ENCODE measurements at regions not wholly inside any gene's neighbourhood (a gene's known extent, or its start where the extent isn't known, plus 50 kb on each side); places are given as distances from the start of the nearest gene placed in this dataset.

DNA sequence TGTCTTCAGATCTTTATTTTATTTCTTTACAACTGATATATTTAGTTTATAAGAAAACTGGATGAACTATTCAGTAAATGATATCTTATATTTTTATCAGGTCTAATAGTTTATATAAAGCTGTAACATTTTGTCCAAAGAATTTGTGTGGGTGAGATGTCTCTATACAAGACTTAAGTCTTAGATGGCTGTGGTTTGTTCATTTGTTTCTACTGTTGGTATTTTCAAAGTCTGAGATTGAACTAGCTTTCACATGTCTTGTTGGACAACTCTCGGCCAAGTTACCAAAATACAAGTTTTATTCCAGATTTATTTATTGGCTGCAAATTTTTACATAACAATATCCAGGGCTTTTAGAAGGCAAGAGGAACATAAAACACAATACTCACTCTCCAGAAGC lies 286.0 kb downstream of the NR2F1-AS1 start (continued):
- TF ChIP-seq NR2C2 (IDR thresholded peaks at IDR 0.05; ENCODE audit: borderline replicate concordance, control insufficient read depth, insufficient read length, low read depth), result no peak
- no peak for TF ChIP-seq MEF2B (IDR thresholded peaks at IDR 0.05; ENCODE audit: partially characterized antibody, poor library complexity, severe bottlenecking)

DNA sequence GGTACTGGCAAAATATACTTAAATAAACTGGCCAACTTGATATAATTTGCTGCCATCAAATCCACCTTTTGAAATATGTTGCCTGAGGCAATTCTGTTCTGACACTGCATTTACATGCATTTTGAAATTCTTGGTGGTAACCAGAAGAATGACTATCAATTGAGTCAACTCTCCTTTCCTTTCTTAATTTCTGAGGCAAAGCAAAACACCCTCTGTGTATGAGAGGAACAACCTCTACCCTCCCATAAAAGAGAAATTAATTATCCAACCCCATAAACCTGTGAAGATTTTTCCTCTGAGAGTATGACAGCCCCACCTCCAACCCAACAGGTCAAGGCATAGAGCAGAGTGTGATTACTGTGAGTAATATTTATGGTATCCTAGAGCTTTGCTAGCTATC lies 286.8 kb downstream of the NR2F1-AS1 start:
- H3K36me3 ChIP-seq (ENCODE audit: control insufficient read depth in 2 of 2, insufficient read depth in 2 of 2, low read length in 1 of 2), result no peaks in the 10 kb centered on the region
- ChIA-PET CTCF (no interaction called here), POLR2A (no interaction called here), SMC1A (ENCODE audit: uncharacterized antibody, unreplicated experiment) (no interaction called here), RAD21 (ENCODE audit: unreplicated experiment) (no interaction called here)
- no peaks in the 10 kb centered on the region for H3K79me2 ChIP-seq (ENCODE audit: control insufficient read depth, insufficient read depth, low read length)
- no peak for FAIRE-seq
- H3K4me1 ChIP-seq (ENCODE audit: control insufficient read depth, insufficient read depth, low read length), result no peaks in the 10 kb centered on the region
- no peak overlapping the region for H2AFZ ChIP-seq (ENCODE audit: control insufficient read depth, low read depth, low read length)
- no peak overlapping the region for H3K4me2 ChIP-seq (ENCODE audit: control insufficient read depth, insufficient read depth)
- no TSS peak for BruUV-seq (replicated peaks)
- H3K9ac ChIP-seq (ENCODE audit: control insufficient read depth, insufficient read depth, low read length), result no peak overlapping the region
- no peaks in the 10 kb centered on the region for H3K9me3 ChIP-seq (replicated peaks; ENCODE audit: control insufficient read depth, insufficient read depth, low read length)
- TF ChIP-seq POU2F2 (IDR thresholded peaks at IDR 0.05; ENCODE audit: borderline replicate concordance, low read depth, low read length), result no peak
- no peak for TF ChIP-seq POLR2AphosphoS5 (IDR thresholded peaks at IDR 0.05; ENCODE audit: low read length)
- no peak for TF ChIP-seq PAX8 (IDR thresholded peaks at IDR 0.05)
- TF ChIP-seq TCF3 (IDR thresholded peaks at IDR 0.05; ENCODE audit: borderline replicate concordance, insufficient read depth, low read depth, low read length), result no peak
- no peak for TF ChIP-seq CBX5 (IDR thresholded peaks at IDR 0.05; ENCODE audit: low read depth)
- TF ChIP-seq TARDBP (IDR thresholded peaks at IDR 0.05; ENCODE audit: borderline replicate concordance), result no peak
- no peak for TF ChIP-seq ZNF384 (IDR thresholded peaks at IDR 0.05; ENCODE audit: borderline replicate concordance, low read depth, low read length)
- no peak for TF ChIP-seq CEBPZ (IDR thresholded peaks at IDR 0.05; ENCODE audit: low read depth, low read length)
- no peak for TF ChIP-seq SPI1 (IDR thresholded peaks at IDR 0.05; ENCODE audit: borderline replicate concordance, insufficient read depth, low read depth, low read length)
- TF ChIP-seq SP1 (IDR thresholded peaks at IDR 0.05; ENCODE audit: low read depth, low read length), result no peak
- no peak for TF ChIP-seq CUX1 (IDR thresholded peaks at IDR 0.05; ENCODE audit: insufficient replicate concordance, low read depth, low read length)
- no peak overlapping the region for H3K4me3 ChIP-seq
- in situ Hi-C loops (cut with MboI), result no loop called here
- no peak overlapping the region for H3K27ac ChIP-seq (ENCODE audit: control insufficient read depth, insufficient read depth)
- no peak for ATAC-seq
- intact Hi-C loops (cut with micrococcal nuclease; ENCODE audit: unreplicated experiment), result no loop called here
- no peaks in the 10 kb centered on the region for H4K20me1 ChIP-seq (ENCODE audit: control insufficient read depth, insufficient read depth)
- no peak for DNase-seq (ENCODE audit: low read depth, low spot score)
- H3K27me3 ChIP-seq (replicated peaks in 1 of 2; ENCODE audit: control insufficient read depth in 2 of 2, insufficient read depth in 2 of 2, low read length in 1 of 2), result no peaks in the 10 kb centered on the region

Data from GM12878 (cell line).